CD4-positive, alpha-beta T cell (primary cell): ENCODE measurements at regions not wholly inside any gene's neighbourhood (a gene's known extent, or its start where the extent isn't known, plus 50 kb on each side); places are given as distances from the start of the nearest gene placed in this dataset.

ENCODE experiments used
- ATAC-seq: fragments of 200-7000 bp; cut with Tn5 transposase; one replicate; pipeline ENCODE4 v1.10.0; 2022; ENCODE audit warnings: mild to moderate bottlenecking; ENCODE audit not compliant: poor library complexity
- CTCF ChIA-PET: fragments of 350-600 bp; sonication (Branson Sonifier 250); formaldehyde crosslinking; loops from one replicate; lab custom pipeline; 2021; ENCODE audit warnings: antibody characterized with exemption, inconsistent platforms; lab: Charles Lee
- POLR2A ChIA-PET: fragments of 350-600 bp; sonication (Branson Sonifier 250); formaldehyde crosslinking; loops from one replicate; lab custom pipeline; 2021; ENCODE audit warnings: antibody characterized with exemption, inconsistent platforms; lab: Charles Lee
- DNase-seq, 14 experiments: peaks; one replicate each; pipeline ENCODE4 v3.0.0-alpha.2; 2013 to 2020; ENCODE audit warnings: mixed read lengths in 2 of 14
- H3K27ac ChIP-seq, 2 donors: one replicate each; pipeline versions ENCODE4 v1.5.1 to v1.7.0; 2013; ENCODE audit warnings: low read length in 2 of 2, low read depth in 1 of 2, mild to moderate bottlenecking in 1 of 2
- H3K27me3 ChIP-seq, 2 experiments: 1 replicate in 1 of 2; 2 replicates in 1 of 2; pipeline versions ENCODE4 v1.6.1 to v1.7.0; 2013; ENCODE audit warnings: low read length in 2 of 2, control low read depth in 1 of 2, mild to moderate bottlenecking in 1 of 2, moderate library complexity in 1 of 2; ENCODE audit not compliant: insufficient read depth in 2 of 2, control insufficient read depth in 1 of 2
- H3K36me3 ChIP-seq: one replicate; pipeline ENCODE4 v1.6.1; 2013; ENCODE audit warnings: low read length, control low read depth; ENCODE audit not compliant: insufficient read depth
- H3K4me1 ChIP-seq: one replicate; pipeline ENCODE4 v1.6.1; 2013; ENCODE audit warnings: low read length, control low read depth; ENCODE audit not compliant: insufficient read depth
- H3K4me3 ChIP-seq: one replicate; pipeline ENCODE4 v1.5.1; 2013; ENCODE audit warnings: mild to moderate bottlenecking, low read length, moderate library complexity
- H3K9me3 ChIP-seq, 2 experiments: 1 replicate in 1 of 2; 2 replicates in 1 of 2; pipeline versions ENCODE4 v1.6.1 to v1.7.0; 2013; ENCODE audit warnings: low read length in 2 of 2, mild to moderate bottlenecking in 2 of 2, control low read depth in 1 of 2, moderate library complexity in 1 of 2; ENCODE audit not compliant: control insufficient read depth in 1 of 2, insufficient read depth in 1 of 2
- H3K27ac Mint-ChIP-seq: one replicate; pipeline ENCODE4 v1.8.0; 2020; ENCODE audit warnings: mixed read lengths
- H3K27me3 Mint-ChIP-seq: one replicate; pipeline ENCODE4 v1.8.0; 2021; ENCODE audit warnings: mixed read lengths
- H3K36me3 Mint-ChIP-seq: one replicate; pipeline ENCODE4 v1.8.0; 2021; ENCODE audit warnings: low read depth, mixed read lengths
- H3K4me1 Mint-ChIP-seq: one replicate; pipeline ENCODE4 v1.8.0; 2021; ENCODE audit warnings: low read depth, mixed read lengths
- H3K4me3 Mint-ChIP-seq: one replicate; pipeline ENCODE4 v1.8.0; 2020; ENCODE audit warnings: mild to moderate bottlenecking, mixed read lengths
- H3K9me3 Mint-ChIP-seq: one replicate; pipeline ENCODE4 v1.8.0; 2020; ENCODE audit warnings: mixed read lengths
- intact Hi-C, 2 experiments: fragments of 100-400 bp; cut with DNase I in 1 of 2; cut with micrococcal nuclease in 1 of 2; formaldehyde crosslinking; loops; one replicate each; pipeline versions ENCODE4 v1.15.1 to v1.9.0; 2023 to 2025; cut with DNase I, micrococcal nuclease
- TF ChIP-seq, protein P1 (sequence below): fragments of 200-600 bp; IDR thresholded peaks from one replicate; pipeline ENCODE4 v1.8.0; 2022; ENCODE audit warnings: antibody characterized with exemption, mild to moderate bottlenecking

DNA sequence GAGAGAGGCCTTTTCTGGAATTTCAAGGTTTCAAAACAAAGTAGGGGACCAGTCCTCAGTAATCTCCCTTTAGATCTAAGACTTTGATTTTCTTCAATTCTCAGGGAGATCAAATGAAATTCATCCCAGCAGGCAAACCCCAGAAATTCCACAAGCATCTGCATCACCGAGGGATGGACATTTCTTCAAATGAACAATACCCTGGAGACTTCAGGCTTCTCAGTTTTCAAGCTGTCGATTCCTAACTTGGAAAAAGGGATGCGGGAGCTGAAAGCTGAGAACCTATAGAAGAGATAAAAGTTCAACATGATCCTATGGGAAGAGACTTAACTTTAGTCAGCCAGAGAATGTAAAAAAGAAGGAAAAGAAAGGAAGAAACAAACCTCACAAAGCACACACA, 296.9 kb upstream of the CDH5 start:
- no peaks in the 10 kb centered on the region for H3K9me3 Mint-ChIP-seq
- DNase-seq (no peak), ATAC-seq (no peak)
- no peaks in the 10 kb centered on the region for H3K36me3 ChIP-seq
- no peak overlapping the region for H3K4me3 ChIP-seq
- no peaks in the 10 kb centered on the region for H3K4me1 Mint-ChIP-seq
- TF ChIP-seq, protein P1, sequence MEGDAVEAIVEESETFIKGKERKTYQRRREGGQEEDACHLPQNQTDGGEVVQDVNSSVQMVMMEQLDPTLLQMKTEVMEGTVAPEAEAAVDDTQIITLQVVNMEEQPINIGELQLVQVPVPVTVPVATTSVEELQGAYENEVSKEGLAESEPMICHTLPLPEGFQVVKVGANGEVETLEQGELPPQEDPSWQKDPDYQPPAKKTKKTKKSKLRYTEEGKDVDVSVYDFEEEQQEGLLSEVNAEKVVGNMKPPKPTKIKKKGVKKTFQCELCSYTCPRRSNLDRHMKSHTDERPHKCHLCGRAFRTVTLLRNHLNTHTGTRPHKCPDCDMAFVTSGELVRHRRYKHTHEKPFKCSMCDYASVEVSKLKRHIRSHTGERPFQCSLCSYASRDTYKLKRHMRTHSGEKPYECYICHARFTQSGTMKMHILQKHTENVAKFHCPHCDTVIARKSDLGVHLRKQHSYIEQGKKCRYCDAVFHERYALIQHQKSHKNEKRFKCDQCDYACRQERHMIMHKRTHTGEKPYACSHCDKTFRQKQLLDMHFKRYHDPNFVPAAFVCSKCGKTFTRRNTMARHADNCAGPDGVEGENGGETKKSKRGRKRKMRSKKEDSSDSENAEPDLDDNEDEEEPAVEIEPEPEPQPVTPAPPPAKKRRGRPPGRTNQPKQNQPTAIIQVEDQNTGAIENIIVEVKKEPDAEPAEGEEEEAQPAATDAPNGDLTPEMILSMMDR, result no peak
- no peaks in the 10 kb centered on the region for H3K36me3 Mint-ChIP-seq
- H3K27ac ChIP-seq, result no peak overlapping the region
- H3K4me3 Mint-ChIP-seq, result no peak overlapping the region
- H3K27me3 Mint-ChIP-seq, result peaks cover 47% of the 10 kb centered on the region
- ChIA-PET POLR2A (no interaction called here), CTCF (no interaction called here)
- H3K27ac Mint-ChIP-seq, result no peak overlapping the region
- H3K9me3 ChIP-seq, result no peaks in the 10 kb centered on the region
- intact Hi-C loops, result no loop called here
- H3K4me1 ChIP-seq, result no peaks in the 10 kb centered on the region
- no peaks in the 10 kb centered on the region for H3K27me3 ChIP-seq

DNA sequence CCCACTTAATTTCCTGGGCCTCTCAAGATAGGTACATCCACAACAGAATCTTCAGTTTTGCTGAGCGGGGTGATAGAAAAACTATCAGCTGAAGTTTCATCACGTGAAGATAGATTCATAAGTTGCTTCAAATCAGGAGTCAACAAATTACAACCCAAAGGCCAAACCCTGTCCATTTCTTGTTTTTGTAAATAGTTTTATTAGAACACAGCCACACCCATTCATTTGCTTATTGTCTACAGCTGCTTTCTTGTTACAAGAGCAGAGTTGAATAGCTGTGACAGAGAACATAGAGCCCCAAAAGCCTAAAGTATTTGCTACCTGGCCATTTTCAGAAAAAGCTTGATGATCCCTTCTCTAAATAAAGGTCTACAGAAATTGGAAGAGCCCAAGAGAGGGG, 300.1 kb upstream of the CDH5 start:
- H3K9me3 Mint-ChIP-seq, result no peaks in the 10 kb centered on the region
- intact Hi-C loops, result no loop called here
- no peak overlapping the region for H3K4me3 Mint-ChIP-seq
- no peak overlapping the region for H3K4me3 ChIP-seq
- no peaks in the 10 kb centered on the region for H3K36me3 Mint-ChIP-seq
- no peaks in the 10 kb centered on the region for H3K4me1 Mint-ChIP-seq
- ChIA-PET CTCF (no interaction called here), POLR2A (no interaction called here)
- no peaks in the 10 kb centered on the region for H3K4me1 ChIP-seq
- no peak for DNase-seq
- no peak overlapping the region for H3K27ac Mint-ChIP-seq
- H3K27me3 ChIP-seq, result peaks cover 0 to 3% of the 10 kb centered on the region in 2 experiments
- H3K9me3 ChIP-seq, result no peaks in the 10 kb centered on the region
- H3K36me3 ChIP-seq, result no peaks in the 10 kb centered on the region
- no peak for ATAC-seq
- peaks cover 41% of the 10 kb centered on the region for H3K27me3 Mint-ChIP-seq
- TF ChIP-seq, protein P1, result no peak
- H3K27ac ChIP-seq, result no peak overlapping the region

DNA sequence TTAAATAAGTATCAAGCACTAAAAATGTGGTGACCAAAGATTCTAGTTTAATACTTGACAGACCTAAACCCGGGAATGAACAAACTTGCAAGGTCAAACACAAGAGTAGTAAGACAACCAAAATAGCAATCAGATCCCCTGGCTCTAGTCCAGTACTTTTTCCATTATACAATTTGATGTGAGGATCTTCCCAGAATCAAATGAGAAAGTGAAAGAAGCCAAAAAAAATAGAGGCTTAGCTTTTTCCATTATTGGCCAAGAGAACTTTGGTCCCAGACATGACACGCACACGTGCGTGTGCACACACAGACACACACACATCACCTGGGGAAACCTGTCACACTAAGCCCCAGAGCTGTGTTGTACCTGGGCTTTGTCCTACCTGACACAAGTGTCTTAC, 300.6 kb upstream of the CDH5 start:
- Histone ChIP-seq H3K4me3 (no peak overlapping the region), H3K9me3 (no peaks in the 10 kb centered on the region), H3K4me1 (no peaks in the 10 kb centered on the region), H3K27me3 (peaks cover 0 to 3% of the 10 kb centered on the region in 2 experiments), H3K27ac (no peak overlapping the region), H3K36me3 (no peaks in the 10 kb centered on the region)
- H3K4me3 Mint-ChIP-seq, result no peak overlapping the region
- ChIA-PET CTCF (no interaction called here), POLR2A (no interaction called here)
- no peak overlapping the region for H3K27ac Mint-ChIP-seq
- H3K36me3 Mint-ChIP-seq, result no peaks in the 10 kb centered on the region
- DNase-seq (no peak), ATAC-seq (no peak)
- H3K9me3 Mint-ChIP-seq, result no peaks in the 10 kb centered on the region
- no peaks in the 10 kb centered on the region for H3K4me1 Mint-ChIP-seq
- H3K27me3 Mint-ChIP-seq, result peaks cover 45% of the 10 kb centered on the region
- TF ChIP-seq, protein P1, result no peak
- intact Hi-C loops, result no loop called here
